ENCODE measurements at regions not wholly inside any gene's neighbourhood (a gene's known extent, or its start where the extent isn't known, plus 50 kb on each side); places are given as distances from the start of the nearest gene placed in this dataset.
A peak's percentile ranks its signal among the peaks of the same experiment; 100 is the strongest.

GRCh38 chr5:103808464-103809106 lies 246.0 kb upstream of the NUDT12 start:
- TF ChIP-seq CTCF (IDR thresholded peaks at IDR 0.05; ENCODE audit: low read depth, low read length, missing input control) (peak; percentile 81), ZBTB33 (IDR thresholded peaks at IDR 0.05) (no peak), SP1 (IDR thresholded peaks at IDR 0.05) (no peak), TAF1 (conservative IDR thresholded peaks at IDR 0.05) (no peak), RXRA (IDR thresholded peaks at IDR 0.05) (no peak), FOXA2 (IDR thresholded peaks at IDR 0.05) (no peak), REST (IDR thresholded peaks at IDR 0.05) (no peak), YY1 (IDR thresholded peaks at IDR 0.05) (no peak), EGR1 (IDR thresholded peaks at IDR 0.05; ENCODE audit: low read depth in 2 of 2) (no peak)

All from liver (tissue), 3 donors.